Ovary (tissue), 7 donors: ENCODE measurements at regions not wholly inside any gene's neighbourhood (a gene's known extent, or its start where the extent isn't known, plus 50 kb on each side); places are given as distances from the start of the nearest gene placed in this dataset.

Source experiments
- DNase-seq, 5 donors: peaks; one replicate each; pipeline ENCODE4 v3.0.0-alpha.2; 2019 to 2020
- H3K27ac ChIP-seq, 2 donors: fragments of 200-600 bp; one replicate each; pipeline versions ENCODE4 v1.5.1 to v1.8.0; 2019 to 2022
- H3K27me3 ChIP-seq: fragments of 200-600 bp; one replicate; pipeline ENCODE4 v1.8.0; 2022
- H3K36me3 ChIP-seq: fragments of 200-600 bp; sonication (generic); one replicate; pipeline ENCODE4 v1.5.1; 2019
- H3K4me1 ChIP-seq: one replicate; pipeline ENCODE4 v1.8.1; 2013; ENCODE audit warnings: mild to moderate bottlenecking, moderate library complexity; ENCODE audit not compliant: insufficient read depth
- H3K4me3 ChIP-seq: fragments of 200-600 bp; sonication (generic); one replicate; pipeline ENCODE4 v1.5.1; 2017
- H3K9me3 ChIP-seq, 2 donors: fragments of 200-600 bp in 1 of 2; sonication (generic) in 1 of 2; one replicate each; pipeline versions ENCODE4 v1.5.1 to v1.8.1; 2013 to 2019; ENCODE audit warnings: mild to moderate bottlenecking in 1 of 2, moderate library complexity in 1 of 2
- CTCF ChIP-seq, 3 donors: fragments of 450-650 bp in 2 of 3; fragments of 200-600 bp in 1 of 3; IDR thresholded peaks; one replicate each; pipeline versions ENCODE4 v1.5.1 to v1.8.0; 2016 to 2022; ENCODE audit warnings: antibody characterized with exemption in 3 of 3, mild to moderate bottlenecking in 1 of 3
- EP300 ChIP-seq: sonication (generic); formaldehyde crosslinking; IDR thresholded peaks from one replicate; pipeline ENCODE4 v1.6.1; 2017; ENCODE audit warnings: antibody characterized with exemption
- POLR2A ChIP-seq: fragments of 450-650 bp; IDR thresholded peaks from one replicate; pipeline ENCODE4 v1.6.1; 2017; ENCODE audit warnings: antibody characterized with exemption, mild to moderate bottlenecking, moderate library complexity
- WGBS, 3 donors: extraction: QIAGEN DNeasy Blood & Tissue Kit in 1 of 3; methylation state at CpG; one replicate each; pipeline versions ENCODE4 v1.1.5 to v1.1.7; 2013 to 2017; 5-methylcytosine and 5-hydroxymethylcytosine counted together
- intact Hi-C, 4 donors: fragments of 100-400 bp; cut with DNase I; formaldehyde crosslinking; loops; one replicate each; pipeline versions ENCODE4 v1.11.0 to v1.15.1; 2022 to 2023
- donor health status: DM: no; HTN: no; CAD: no; lungs with moderate emphysema.
- donor health status: DM: no; HTN: no; CAD: no.
- donor health status: Bipolar disorder and iron deficiency.
- donor health status: DM: no; HTN: no; CAD: no.
- donor health status: DM: yes; HTN: yes; CAD: no.

- 87 to 90% (median 89%) methylated on average over 3 of the region's 3 CpGs for WGBS, 3 donors
- Histone ChIP-seq H3K36me3 (no peaks in the 10 kb centered on the region), H3K9me3 (no peaks in the 10 kb centered on the region), H3K27me3 (no peaks in the 10 kb centered on the region), H3K4me3 (no peak overlapping the region), H3K4me1 (no peaks in the 10 kb centered on the region), H3K27ac (no peak overlapping the region)
- intact Hi-C loops, result no loop called here
- TF ChIP-seq POLR2A (no peak), EP300 (no peak), CTCF (IDR thresholded peaks at IDR 0.05) (no peak)
- DNase-seq, result no peak
These were observed 145.4 kb downstream of the MTX2 start for GRCh38 chr2:176414641-176415040.

GRCh38 chr2:176415174-176415895, 146.1 kb downstream of the MTX2 start:
- H3K36me3 ChIP-seq, result no peaks in the 10 kb centered on the region
- no peak for DNase-seq
- no peaks in the 10 kb centered on the region for H3K9me3 ChIP-seq
- intact Hi-C loops, result no loop called here
- no peak overlapping the region for H3K27ac ChIP-seq
- 74 to 75% (median 75%) methylated on average over 8 of the region's 8 CpGs for WGBS, 3 donors
- H3K27me3 ChIP-seq, result no peaks in the 10 kb centered on the region
- TF ChIP-seq EP300 (no peak), CTCF (IDR thresholded peaks at IDR 0.05) (no peak), POLR2A (no peak)
- H3K4me3 ChIP-seq, result no peak overlapping the region
- no peaks in the 10 kb centered on the region for H3K4me1 ChIP-seq

GRCh38 chr2:176415937-176416499, 146.8 kb downstream of the MTX2 start:
- Histone ChIP-seq H3K4me1 (no peaks in the 10 kb centered on the region), H3K9me3 (no peaks in the 10 kb centered on the region), H3K27ac (no peak overlapping the region), H3K4me3 (no peak overlapping the region), H3K36me3 (no peaks in the 10 kb centered on the region), H3K27me3 (no peaks in the 10 kb centered on the region)
- 90 to 93% (median 91%) methylated on average over 3 of the region's 3 CpGs for WGBS, 3 donors
- no peak for DNase-seq
- TF ChIP-seq EP300, result no peak
- no peak for TF ChIP-seq POLR2A
- TF ChIP-seq CTCF (IDR thresholded peaks at IDR 0.05), result no peak
- intact Hi-C loops, result no loop called here

GRCh38 chr2:176418768-176419167, 149.5 kb downstream of the MTX2 start:
- TF ChIP-seq CTCF (IDR thresholded peaks at IDR 0.05), result no peak
- TF ChIP-seq POLR2A, result no peak
- TF ChIP-seq EP300, result no peak
- WGBS, 3 donors, result 91 to 93% (median 92%) methylated on average over 6 of the region's 6 CpGs
- no peak overlapping the region for H3K4me3 ChIP-seq
- no peak for DNase-seq
- H3K36me3 ChIP-seq, result no peaks in the 10 kb centered on the region
- intact Hi-C loops, result no loop called here
- no peak overlapping the region for H3K27ac ChIP-seq
- H3K9me3 ChIP-seq, result no peaks in the 10 kb centered on the region
- H3K27me3 ChIP-seq, result no peaks in the 10 kb centered on the region
- H3K4me1 ChIP-seq, result no peaks in the 10 kb centered on the region
